PC-3 (cell line): ENCODE measurements at regions not wholly inside any gene's neighbourhood (a gene's known extent, or its start where the extent isn't known, plus 50 kb on each side); places are given as distances from the start of the nearest gene placed in this dataset.

Source experiments
- EZH2 ChIP-seq: fragments of 300-600 bp; sonication (generic); IDR thresholded peaks from one replicate; pipeline ENCODE4 v1.6.1; 2017; ENCODE audit warnings: antibody characterized with exemption, mild to moderate bottlenecking, low read length; ENCODE audit not compliant: unreplicated experiment
- TF ChIP-seq, protein P1 (sequence below): fragments of 300-600 bp; sonication (generic); conservative IDR thresholded peaks from 2 replicates; pipeline ENCODE4 v1.5.1; 2017; ENCODE audit warnings: antibody characterized with exemption, low read depth, mild to moderate bottlenecking, low read length

DNA sequence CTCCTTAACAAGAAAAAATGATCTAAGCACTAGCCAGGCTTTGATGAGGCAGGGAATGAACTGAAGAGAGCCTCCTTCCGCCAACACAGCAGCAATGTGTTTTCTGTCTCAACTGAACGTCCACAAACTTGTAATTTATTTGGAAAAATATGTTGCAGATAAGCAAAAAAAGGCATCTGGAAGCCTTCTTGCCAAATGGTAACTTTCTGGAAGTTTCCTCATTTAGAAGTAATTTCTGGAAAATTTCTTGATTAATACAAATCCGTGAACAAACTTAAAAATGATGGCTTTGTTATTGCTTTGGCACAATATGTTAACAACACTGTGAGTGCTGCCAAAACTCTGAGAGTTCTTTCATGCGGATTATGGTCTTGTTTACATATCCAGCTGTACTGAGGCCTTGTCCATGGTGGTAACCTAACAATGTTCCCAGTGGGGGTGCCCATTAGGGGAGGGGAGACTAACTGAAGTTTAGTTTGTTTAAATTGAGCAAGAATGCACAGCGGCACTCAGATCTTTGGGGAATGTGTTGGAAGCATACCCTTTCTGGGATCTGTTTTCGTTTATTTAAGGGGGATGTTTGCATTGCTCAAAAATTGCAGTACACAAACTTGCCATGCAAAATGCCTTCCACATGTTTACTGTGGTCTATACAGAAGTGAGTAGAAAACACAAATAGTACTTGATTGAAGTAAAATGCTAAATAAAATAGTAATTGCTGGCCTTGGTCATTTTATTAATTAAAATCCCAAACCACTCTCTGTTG is 334.7 kb downstream of the NR2F1-AS1 start:
- no peak for TF ChIP-seq EZH2
- TF ChIP-seq, protein P1, sequence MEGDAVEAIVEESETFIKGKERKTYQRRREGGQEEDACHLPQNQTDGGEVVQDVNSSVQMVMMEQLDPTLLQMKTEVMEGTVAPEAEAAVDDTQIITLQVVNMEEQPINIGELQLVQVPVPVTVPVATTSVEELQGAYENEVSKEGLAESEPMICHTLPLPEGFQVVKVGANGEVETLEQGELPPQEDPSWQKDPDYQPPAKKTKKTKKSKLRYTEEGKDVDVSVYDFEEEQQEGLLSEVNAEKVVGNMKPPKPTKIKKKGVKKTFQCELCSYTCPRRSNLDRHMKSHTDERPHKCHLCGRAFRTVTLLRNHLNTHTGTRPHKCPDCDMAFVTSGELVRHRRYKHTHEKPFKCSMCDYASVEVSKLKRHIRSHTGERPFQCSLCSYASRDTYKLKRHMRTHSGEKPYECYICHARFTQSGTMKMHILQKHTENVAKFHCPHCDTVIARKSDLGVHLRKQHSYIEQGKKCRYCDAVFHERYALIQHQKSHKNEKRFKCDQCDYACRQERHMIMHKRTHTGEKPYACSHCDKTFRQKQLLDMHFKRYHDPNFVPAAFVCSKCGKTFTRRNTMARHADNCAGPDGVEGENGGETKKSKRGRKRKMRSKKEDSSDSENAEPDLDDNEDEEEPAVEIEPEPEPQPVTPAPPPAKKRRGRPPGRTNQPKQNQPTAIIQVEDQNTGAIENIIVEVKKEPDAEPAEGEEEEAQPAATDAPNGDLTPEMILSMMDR = no peak
